Kidney glomerular epithelial cell (primary cell): ENCODE measurements at regions not wholly inside any gene's neighbourhood (a gene's known extent, or its start where the extent isn't known, plus 50 kb on each side); places are given as distances from the start of the nearest gene placed in this dataset.

Experiments used
- DNase-seq: peaks from one replicate; lab custom pipeline; 2025; lab: John Stamatoyannopoulos, UW

DNA sequence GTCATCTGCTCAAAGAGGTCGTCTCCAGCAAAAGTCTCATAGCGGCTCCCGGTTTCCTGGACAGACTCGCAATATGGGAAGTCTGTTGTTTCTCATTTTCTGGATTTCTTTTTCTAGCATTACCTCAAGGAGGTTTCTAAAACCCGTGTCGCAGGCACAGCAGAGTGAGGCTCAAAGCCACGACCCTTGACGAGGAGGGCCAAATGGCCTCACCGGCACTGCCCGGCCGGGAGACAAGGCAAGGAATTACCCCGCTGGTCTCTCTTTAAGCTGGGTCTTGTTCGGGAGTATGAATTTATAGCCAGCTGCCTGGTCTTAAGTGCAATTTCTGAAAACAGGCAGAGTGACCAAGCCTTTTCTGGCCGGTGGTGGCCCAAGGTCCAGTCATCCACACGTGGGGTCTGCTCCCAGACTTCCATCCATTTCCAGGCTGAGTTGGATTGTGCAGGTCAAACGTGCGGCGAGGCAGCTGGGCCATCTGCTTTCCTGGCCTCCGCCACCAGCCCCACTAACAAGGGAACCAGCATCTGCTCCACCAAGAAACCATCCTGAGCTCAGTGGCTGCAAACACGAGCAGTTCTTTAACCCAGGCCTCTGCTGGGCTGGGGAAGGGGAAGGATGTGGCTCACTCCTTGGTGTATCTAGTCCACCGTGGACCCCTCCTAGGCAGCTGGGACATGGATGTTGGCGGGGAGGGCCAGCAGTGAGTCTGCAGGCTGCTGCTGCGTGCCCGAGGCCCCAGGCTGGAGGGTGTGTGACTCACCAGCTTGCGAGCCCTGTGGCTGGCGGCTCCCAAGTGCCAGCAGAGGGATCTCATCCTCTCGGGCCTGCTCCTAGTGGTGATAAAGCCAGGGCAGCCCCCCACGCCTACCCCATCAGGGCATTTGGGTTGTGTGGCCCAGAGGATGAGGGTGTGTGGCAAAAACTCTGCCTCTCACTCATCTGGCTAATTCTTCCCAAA is 55.6 kb upstream of the COL5A1 start:
- no peak for DNase-seq

DNA sequence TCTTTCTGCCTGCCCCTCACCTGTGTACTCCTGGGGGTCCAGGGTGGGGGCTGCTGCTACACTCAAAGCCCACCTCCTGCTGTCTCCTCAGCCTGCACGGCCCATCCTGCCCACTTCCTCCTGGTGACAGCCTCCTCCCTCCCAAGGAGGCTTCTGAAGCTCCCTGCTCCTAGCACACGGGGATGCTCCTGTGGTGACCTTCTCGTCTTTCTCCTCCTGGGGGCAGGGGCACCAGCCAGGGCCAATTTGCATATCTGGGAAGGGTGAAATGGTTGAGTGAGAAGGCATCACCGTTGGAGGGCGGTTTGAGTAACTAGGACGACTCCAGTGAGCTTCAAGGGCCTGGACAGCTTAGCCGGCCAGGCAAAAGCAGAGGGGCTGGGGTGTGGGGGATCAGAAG is 51.9 kb upstream of the COL5A1 start:
- DNase-seq = no peak

DNA sequence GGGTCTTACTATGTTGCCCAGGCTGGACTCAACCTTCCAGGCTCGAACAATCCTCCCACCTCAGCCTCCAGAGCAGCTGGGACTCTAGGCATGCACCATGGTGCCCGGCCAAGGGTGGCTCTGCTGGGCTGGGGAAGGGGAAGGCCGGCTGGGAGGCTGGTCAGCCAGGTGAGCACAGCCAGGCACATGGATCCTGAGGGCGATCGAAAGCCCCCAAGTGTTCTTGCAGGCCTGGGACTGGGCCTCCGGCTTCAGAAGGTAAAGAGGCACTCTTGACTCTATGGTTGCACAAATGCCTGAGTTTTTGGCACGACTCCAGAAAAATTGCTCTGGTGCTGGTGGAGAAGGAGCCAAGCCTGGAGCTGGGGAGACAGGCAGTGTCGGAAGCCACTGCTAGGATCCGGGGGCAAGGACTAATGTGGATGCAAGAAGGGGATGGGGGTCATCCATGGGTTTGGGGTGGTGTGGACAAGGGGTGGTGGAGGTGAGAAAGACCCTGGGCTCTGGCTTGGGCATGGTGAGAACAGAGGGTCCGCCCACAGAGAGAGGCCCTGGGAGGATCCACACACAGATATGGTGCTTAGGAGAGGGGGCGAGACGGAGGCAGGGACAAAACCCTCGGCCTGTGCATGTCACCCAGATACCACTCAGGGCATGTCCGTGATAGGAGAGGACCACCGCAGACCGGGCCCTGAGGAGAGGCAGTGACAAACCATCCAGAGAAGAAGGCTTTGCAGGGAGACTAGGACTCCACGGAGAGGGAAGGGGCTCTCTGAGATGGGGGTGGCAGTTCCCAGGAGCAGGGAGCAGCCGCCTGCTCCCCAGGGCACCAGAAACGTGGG is 51.1 kb upstream of the COL5A1 start:
- no peak for DNase-seq

DNA sequence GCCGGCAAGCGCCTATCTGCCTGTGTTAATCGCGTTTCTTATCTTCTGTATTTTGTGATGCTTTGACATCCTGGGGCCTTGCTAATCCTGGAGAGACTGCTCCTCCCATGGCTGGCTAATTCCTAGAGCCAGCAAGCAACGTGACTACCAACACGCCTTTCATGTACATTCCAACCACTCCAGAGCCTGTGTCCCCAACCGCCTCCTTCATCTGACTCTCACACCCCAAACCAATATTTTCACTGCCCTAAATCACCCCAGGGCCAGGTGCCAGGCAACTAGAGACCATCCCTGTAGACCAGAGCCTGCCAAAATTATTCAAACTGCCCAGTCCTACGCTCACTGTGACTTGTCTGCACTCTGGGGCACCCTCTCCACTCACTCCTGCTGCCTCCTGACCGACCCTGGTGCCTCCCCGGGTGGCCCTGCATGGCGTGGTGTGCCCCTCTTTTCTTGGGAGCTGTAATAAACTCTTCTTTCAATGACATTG is 50.5 kb upstream of the COL5A1 start:
- no peak for DNase-seq

DNA sequence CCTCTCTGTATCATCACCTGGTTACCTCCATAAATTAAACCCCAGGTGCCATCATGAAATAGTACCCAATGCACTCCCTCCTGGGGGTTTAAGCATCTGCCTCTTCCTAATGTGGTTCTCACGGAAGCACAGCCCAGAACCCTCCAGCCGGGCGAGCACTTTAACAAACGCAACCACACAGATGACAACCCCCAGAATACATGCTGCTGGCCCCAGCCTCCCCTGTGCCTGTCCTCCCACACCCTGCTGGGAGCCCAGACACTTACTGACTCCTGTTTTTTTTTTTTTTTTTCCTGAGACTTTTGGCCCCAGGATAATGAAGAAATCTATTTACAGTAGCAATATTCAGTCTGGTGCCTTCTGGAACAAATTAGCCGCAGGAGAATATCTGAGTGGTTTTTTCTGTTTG is 50.0 kb upstream of the COL5A1 start:
- DNase-seq = no peak
